ENCODE measurements at regions not wholly inside any gene's neighbourhood (a gene's known extent, or its start where the extent isn't known, plus 50 kb on each side); places are given as distances from the start of the nearest gene placed in this dataset.
"Not testable (repeated sequence)": the region's sequence is repeated elsewhere in the genome, so short reads cannot be mapped to it uniquely, and the experiment has no call there.

DNA sequence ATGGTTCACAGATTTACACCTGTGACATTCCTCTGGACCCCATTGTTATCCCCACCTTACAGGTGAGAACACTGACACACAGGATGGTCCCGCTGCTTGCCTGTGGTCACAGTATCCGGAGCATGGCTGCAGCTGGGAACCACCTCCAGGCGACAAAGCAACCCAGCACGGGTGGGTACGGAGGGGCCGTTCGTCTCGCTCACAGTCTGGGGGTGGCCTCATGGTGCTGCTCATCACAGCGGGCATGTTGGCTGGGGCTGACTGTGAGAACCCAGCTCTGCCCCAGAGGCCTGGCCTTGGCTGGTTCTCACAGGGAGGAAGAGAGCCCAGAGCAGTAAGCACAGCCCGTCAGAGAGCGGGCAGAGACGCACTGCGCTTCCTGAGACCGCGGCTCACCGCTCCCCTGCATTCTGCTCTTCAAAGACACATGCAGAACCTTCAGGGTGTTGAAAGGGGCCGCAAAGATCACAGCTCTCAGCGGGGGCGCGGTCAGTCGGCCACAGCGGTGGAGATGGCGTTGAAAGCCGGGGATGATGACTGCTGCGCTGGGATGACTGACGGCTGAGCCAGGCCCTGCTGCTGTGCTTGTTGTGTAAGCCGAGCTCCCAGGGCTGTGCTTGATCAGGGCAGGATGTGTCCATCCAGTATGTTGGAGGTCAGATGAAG, 423.0 kb downstream of the BRD1 start:
- no peak for DNase-seq

GRCh38 chr22:49404020-49404419, 423.7 kb downstream of the BRD1 start:
- no peak for DNase-seq

DNA sequence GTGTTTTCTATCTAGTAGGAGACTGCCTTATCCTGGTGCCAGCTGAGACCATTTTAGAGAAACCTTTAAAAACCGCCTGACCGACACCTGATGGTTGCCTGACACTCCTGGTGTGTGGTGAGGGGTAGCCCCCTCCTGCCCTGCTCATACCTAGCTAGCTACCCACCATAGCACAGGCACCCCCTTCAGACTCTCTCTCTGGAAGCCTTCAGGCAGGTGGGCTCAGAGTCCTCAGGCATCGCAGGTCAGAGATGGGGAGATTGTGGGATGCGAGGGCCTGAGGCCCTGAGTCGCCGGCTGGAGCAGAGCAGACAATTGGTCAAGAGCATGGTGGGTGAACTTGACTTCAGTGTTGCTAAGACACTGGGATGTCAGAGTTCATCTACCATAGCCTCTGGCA, 424.6 kb downstream of the BRD1 start:
- no peak for DNase-seq

DNA sequence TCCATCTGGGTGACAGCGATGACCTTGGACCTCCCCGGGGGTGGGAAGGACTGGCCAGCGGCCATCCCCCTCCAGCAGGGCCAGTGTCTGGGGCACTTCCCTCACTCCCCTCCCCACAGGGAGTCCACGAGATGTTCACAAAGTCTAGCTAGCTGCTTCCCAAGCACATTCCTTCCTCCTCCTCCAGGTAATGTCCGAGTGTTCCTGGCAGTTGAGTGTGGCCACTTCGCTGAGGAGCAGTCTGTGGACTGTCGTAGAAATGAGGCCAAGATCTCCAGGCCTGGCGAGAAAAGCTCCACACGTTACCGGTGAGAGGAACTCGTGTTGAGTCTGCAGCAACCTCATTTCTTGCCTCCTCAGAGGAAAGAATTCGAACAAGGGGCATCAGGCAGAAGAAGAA, 425.5 kb downstream of the BRD1 start:
- DNase-seq = no peak

GRCh38 chr22:49400941-49401598, 426.6 kb downstream of the BRD1 start:
- DNase-seq = no peak

DNA sequence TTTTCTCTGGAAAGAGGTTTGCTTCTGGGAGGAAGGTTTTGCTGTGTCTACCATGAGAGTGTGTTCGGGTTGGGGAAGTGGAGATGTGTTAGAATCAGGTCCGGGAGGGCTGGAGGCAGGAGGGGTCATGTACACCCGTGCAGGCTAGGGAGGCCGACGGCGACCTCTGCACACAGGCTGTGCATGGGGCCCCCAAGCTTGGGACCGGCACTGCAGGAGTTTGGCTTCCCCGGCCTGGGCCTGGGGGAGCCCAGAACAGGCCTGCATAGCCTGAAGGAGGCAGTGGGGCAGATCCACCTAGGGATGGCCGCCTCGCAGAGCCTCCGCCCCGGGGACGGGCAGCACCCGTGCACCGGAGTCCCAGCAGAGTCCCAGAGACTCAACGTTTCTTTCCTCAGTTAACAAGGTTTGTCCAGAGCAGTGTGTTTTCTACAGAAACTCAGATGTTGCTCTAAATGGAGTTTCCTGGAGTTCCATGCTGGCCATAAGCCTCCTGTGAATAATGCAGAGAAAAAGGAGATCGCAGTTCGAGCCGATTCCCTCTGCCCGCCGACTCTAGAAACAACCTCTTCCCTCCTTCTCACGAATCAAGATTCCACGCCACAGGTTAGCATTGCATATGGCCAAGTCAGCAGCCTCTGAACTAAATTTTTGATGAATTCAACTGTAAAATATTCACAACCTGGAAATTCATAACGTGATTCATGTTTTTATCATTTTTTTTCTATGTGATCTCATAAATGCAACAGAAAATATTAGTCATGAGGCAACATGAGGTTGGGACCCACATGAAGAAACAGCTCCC, 427.3 kb downstream of the BRD1 start:
- DNase-seq = no peak

GRCh38 chr22:49398646-49399045, 429.0 kb downstream of the BRD1 start:
- DNase-seq = no peak

DNA sequence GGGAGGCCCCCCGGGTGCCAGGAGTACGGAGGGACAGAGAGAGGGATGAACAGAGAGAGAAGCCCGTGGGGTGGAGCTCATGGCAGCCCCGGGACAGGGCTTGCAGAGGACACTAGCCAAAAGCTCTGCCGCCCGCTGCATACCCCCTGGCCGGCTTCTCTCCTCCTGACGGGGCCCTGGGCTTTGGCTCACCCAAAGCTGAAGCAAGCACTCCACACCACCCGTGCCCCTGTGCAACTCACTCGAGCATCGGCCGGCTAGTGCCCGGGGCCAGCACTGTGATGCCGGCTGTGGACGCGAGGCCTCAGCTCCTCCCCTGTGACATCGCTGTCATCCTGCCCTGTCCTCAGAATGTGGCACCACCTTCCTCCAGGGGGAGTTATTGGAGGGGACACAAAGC, 429.6 kb downstream of the BRD1 start:
- DNase-seq = no peak

DNA sequence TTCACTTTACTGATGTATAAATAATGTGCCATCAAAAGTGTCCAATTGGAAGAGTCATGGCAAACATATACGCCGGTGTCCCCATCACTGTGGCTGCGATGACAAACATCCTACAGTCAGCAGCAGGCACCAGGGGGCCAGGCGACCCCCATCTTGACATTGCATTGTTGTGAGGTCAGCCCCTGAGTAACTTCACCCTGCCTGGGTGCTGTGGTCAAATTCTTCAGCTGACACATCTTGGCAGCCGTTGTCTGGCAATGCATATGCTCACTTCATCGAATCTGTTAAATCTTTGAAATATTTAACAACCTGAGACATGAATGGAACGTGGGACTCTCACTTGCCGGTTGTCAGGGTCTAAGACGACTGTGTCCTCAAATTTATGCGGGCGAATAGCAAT, 430.9 kb downstream of the BRD1 start:
- DNase-seq = no peak

DNA sequence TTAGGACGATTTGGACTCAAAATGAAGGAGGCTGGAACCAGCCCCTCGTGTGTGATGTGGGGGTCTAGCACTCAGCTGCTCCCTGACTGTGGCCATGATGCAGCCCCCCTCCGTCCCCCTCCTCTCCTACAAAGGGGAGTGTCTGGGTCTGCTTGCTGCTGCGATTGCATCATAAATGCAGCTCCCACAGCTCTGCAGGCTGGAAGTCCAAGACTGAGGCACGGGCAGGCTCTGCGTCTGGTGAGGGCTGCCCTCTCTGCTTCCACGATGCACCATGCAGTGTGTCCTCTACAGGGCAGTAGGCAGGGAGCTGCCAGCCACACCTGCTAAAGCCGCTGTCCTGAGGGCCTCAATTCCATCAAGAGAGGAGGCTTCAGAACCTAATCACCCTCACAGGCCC, 432.1 kb downstream of the BRD1 start:
- DNase-seq = no peak

GRCh38 chr22:49395062-49395461, 432.6 kb downstream of the BRD1 start:
- DNase-seq = not testable (repeated sequence)

- no peak for DNase-seq
Observed at GRCh38 chr22:49394116-49394785, 433.4 kb downstream of the BRD1 start.

GRCh38 chr22:49393526-49393925, 434.1 kb downstream of the BRD1 start:
- no peak for DNase-seq

GRCh38 chr22:49392841-49393510, 434.7 kb downstream of the BRD1 start:
- no peak for DNase-seq

DNA sequence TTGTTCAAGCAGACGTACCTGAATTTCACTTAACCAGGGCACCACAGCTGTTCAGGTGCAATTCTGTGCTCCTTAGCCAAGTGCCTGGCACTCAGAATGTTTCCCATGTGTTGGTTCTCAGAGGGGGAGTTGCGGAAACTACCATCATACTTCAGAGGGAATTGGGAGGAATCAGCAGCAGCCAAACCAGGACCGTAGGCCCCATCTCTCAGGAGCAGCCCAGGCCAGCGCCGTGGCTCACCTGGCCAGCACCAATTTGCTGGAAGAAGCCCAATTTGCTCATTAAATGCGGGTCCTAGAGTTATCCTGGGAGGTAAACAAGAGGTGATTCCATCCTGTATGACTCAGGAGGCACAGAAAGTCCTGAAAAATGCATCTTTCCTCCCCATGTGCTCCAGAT, 435.4 kb downstream of the BRD1 start:
- no peak for DNase-seq

DNA sequence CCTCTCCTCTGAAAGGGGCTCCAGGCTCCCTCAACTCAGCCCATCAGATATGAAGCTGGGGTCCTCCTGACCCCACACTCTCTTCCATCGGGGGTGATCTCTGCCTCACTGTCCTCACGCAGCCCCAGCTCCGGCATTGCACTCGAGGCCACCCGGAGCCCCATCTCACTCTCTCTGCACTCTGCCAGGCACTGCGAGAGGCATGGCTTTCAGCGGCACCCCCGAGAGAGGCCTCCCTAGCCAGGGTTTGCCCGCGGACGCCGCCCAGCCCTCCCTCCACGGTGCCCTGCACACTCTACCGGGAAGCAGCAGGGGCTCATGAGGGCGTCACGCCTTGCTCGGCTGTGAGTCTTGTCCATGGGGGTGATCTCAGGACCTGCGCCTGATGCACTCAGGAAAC, 436.2 kb downstream of the BRD1 start:
- DNase-seq = no peak

DNA sequence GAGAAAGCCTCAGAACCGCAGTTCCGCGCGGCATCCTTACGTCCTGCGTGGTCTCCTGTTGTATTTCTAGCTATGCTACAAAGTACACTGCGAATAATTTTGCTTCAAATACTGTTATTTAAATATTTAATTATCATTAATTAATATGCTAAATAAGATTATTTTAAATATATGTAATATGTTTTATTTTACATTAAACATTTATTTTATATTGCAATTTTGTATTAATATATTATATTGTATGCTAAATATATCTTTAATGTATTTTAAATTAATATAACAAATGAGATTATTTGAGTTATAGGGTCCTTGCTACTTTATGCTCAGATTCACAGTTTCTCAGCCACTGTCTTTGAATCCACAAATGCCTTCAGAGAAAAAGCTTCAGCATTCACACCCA, 436.7 kb downstream of the BRD1 start:
- DNase-seq = no peak

GRCh38 chr22:49383909-49384308, 443.8 kb downstream of the BRD1 start:
- DNase-seq = not testable (repeated sequence)

DNA sequence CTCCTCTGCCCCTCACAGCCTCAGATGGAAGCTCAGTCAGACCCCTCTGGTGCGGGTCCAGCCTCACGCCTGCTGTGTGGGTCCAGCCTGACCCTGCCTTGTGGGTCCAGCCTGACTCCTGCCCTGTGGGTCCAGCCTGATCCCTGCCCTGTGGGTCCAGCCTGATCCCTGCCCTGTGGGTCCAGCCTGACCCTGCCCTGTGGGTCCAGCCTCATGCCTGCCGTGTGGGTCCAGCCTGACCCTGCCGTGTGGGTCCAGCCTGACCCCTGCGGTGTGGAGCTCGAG, 445.3 kb downstream of the BRD1 start:
- no peak for DNase-seq

DNA sequence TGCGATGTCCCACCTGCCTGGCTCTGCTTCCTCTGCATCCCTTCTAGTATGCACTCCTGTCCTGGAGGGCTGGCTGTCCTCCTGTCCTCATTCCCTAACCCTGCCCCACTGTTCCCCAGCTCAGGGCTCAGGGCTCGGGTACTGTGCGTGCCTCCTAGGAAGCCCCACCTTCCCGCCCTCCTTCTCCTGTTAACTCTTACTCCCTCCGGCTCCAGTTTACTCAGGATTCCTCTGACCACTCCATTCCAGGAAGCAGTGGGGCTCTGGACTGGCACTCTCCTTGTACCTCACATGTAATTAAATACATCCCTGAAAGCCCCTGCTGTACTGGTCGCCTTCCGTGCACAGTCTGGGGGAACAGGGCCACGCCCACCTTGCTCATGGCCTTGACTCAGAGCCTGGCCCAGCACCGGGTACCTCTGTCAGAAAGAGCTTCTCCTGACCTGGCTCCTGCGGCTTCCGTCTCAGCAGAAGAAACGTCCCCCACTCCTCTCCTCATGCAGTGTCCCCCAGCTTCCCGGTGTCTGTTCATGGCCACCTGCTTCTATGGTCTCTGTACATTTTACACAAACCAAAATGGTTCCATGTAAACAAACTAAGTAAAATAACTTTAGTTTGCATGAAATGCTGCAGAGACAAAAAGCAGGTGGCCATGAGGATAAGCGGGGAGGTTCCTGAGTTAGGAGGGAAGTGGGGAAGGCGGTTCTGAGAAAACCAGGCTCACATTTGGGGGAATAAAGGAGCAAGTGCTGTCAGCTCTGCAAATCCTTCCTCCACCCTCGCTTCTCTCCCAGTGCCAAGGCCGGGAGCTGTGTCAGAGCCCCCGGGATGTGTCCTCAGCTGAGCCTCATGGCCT, 445.9 kb downstream of the BRD1 start:
- no peak for DNase-seq

DNA sequence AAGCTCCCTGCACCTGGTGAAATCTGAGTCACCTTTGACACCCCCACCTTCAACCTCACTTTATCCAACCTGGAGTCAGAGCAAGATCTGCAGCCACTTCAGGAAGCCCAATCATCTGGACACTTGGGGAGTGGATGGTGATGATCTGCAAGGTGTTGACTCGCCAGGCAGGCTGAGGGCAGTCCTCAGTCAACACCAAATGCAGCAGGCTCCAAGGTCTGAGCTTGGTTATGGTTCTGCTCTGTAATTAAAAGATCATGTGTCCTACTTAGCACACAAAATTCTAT, 446.9 kb downstream of the BRD1 start:
- DNase-seq = no peak

DNA sequence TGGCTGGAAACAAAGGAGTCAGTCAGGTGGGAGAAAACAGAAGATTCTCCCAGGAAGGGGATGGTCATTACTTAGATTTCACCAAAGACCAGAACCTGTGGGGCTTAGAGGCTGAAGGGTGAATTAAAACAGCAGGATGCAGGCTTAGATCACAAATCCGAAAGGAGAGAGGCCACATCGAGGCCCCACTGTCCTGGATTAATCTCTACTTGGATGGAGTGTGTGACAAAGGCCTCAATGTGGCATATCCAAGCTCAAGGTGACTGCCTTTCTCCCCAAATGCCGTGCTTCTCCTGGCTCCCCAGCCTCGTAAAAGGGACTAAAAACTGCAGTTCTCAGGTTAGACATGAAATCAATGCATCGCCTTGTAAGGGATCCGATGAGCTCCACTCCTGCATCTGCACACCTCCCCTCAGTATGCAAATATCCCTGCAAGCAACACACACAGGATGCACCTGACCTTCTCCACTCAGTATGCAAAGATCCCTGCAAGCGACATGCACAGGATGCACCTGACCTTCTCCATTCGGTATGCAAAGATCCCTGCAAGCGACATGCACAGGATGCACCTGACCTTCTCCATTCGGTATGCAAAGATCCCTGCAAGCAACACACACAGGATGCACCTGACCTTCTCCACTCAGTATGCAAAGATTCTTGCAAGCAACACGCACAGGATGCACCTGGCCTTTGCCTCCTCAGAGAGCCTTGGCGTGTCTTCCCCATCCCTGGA, 447.4 kb downstream of the BRD1 start:
- no peak for DNase-seq

All from SW 1271 (cell line).